SK-N-SH (cell line): ENCODE measurements at regions not wholly inside any gene's neighbourhood (a gene's known extent, or its start where the extent isn't known, plus 50 kb on each side); places are given as distances from the start of the nearest gene placed in this dataset.

Experiments used
- CTCF ChIA-PET: fragments of 300-600, 350-600 bp; formaldehyde crosslinking; extraction: SDS; loops from one replicate; lab custom pipeline; 2021; lab: Yijun Ruan, JAX
- POLR2A ChIA-PET: fragments of 350-600 bp; sonication (Branson Sonifier 250); formaldehyde crosslinking; extraction: SDS; loops from one replicate; lab custom pipeline; 2020; ENCODE audit warnings: antibody characterized with exemption, inconsistent platforms; lab: Yijun Ruan, JAX
- DNase-seq: peaks from one replicate; pipeline ENCODE4 v3.0.0; 2012
- H2AFZ ChIP-seq: fragments of 200-600 bp; sonication (generic); 2 replicates; pipeline ENCODE4 v1.8.1; 2016; ENCODE audit warnings: antibody characterized with exemption, mild to moderate bottlenecking, low read depth
- H3F3A ChIP-seq: fragments of 200-600 bp; sonication (generic); replicated peaks from 2 replicates; pipeline ENCODE3; 2016; ENCODE audit warnings: antibody characterized with exemption, mild to moderate bottlenecking; ENCODE audit not compliant: insufficient read depth
- H3K27ac ChIP-seq, 2 experiments: fragments of 200-500 bp in 1 of 2; fragments of 200-600 bp in 1 of 2; sonication (Bioruptor generic) in 1 of 2; sonication (generic), shearing (Covaris generic) in 1 of 2; 2 replicates each; pipeline versions ENCODE4 v1.5.1 to v1.6.1; 2014 to 2016; ENCODE audit warnings: low read depth in 2 of 2, inconsistent platforms in 1 of 2, low read length in 1 of 2, mild to moderate bottlenecking in 1 of 2, mixed read lengths in 1 of 2
- H3K27me3 ChIP-seq: fragments of 200-600 bp; sonication (generic), shearing (Covaris generic); 2 replicates; pipeline ENCODE4 v1.6.1; 2016; ENCODE audit warnings: mixed run types; ENCODE audit not compliant: insufficient read depth
- H3K36me3 ChIP-seq, 2 experiments: fragments of 200-500 bp in 1 of 2; fragments of 200-600 bp in 1 of 2; sonication (Bioruptor generic) in 1 of 2; sonication (generic) in 1 of 2; replicated peaks in 1 of 2; 2 replicates each; pipeline versions ENCODE3 to v1.5.1; 2014 to 2016; ENCODE audit warnings: low read length in 1 of 2, mild to moderate bottlenecking in 1 of 2; ENCODE audit not compliant: insufficient read depth in 2 of 2, control insufficient read depth in 1 of 2
- H3K4me1 ChIP-seq, 2 experiments: fragments of 200-500 bp in 1 of 2; fragments of 200-600 bp in 1 of 2; sonication (Bioruptor generic) in 1 of 2; sonication (generic), shearing (Covaris generic) in 1 of 2; 2 replicates each; pipeline versions ENCODE4 v1.5.1 to v1.6.1; 2014 to 2016; ENCODE audit warnings: low read depth in 1 of 2, low read length in 1 of 2, mixed run types in 1 of 2; ENCODE audit not compliant: insufficient read depth in 2 of 2, control insufficient read depth in 1 of 2
- H3K4me2 ChIP-seq: fragments of 200-600 bp; sonication (generic), shearing (Covaris generic); 2 replicates; pipeline ENCODE4 v1.6.1; 2017; ENCODE audit warnings: mixed run types
- H3K4me3 ChIP-seq, 2 experiments: fragments of 200-500 bp in 1 of 2; fragments of 200-600 bp in 1 of 2; sonication (Bioruptor generic) in 1 of 2; sonication (generic), shearing (Covaris generic) in 1 of 2; 2 replicates each; pipeline versions ENCODE4 v1.5.1 to v1.8.1; 2014 to 2016; ENCODE audit warnings: low read depth in 2 of 2, inconsistent platforms in 1 of 2, low read length in 1 of 2, mild to moderate bottlenecking in 1 of 2, mixed read lengths in 1 of 2, moderate library complexity in 1 of 2
- H3K79me2 ChIP-seq: fragments of 200-600 bp; sonication (generic); 2 replicates; pipeline ENCODE4 v1.8.1; 2017; ENCODE audit warnings: mild to moderate bottlenecking; ENCODE audit not compliant: insufficient read depth
- H3K9ac ChIP-seq: fragments of 200-600 bp; sonication (generic); 2 replicates; pipeline ENCODE4 v1.6.1; 2017; ENCODE audit warnings: mixed run types
- H3K9me2 ChIP-seq: fragments of 200-600 bp; sonication (generic); 2 replicates; pipeline ENCODE4 v1.6.1; 2017; ENCODE audit warnings: mixed run types
- H3K9me3 ChIP-seq: fragments of 200-600 bp; sonication (generic); 2 replicates; pipeline ENCODE4 v1.6.1; 2017; ENCODE audit warnings: mixed run types, mild to moderate bottlenecking, moderate library complexity
- H4K20me1 ChIP-seq: fragments of 200-600 bp; sonication (generic); 2 replicates; pipeline ENCODE4 v1.6.1; 2017; ENCODE audit warnings: mild to moderate bottlenecking, mixed run types; ENCODE audit not compliant: insufficient read depth
- CHD2 ChIP-seq: fragments of 150-350 bp; IDR thresholded peaks from 2 replicates; pipeline ENCODE4 v1.6.1; 2018; ENCODE audit warnings: low read length; ENCODE audit not compliant: partially characterized antibody
- ELF1 ChIP-seq: IDR thresholded peaks from 2 replicates; pipeline ENCODE4 v1.4.0; 2012
- EP300 ChIP-seq, 2 experiments: IDR thresholded peaks; 2 replicates each; pipeline versions ENCODE4 v1.4.0 to v1.6.1; 2012; ENCODE audit warnings: borderline replicate concordance in 1 of 2, low read depth in 1 of 2, low read length in 1 of 2
- EZH2phosphoT487 ChIP-seq: fragments of 200-600 bp; sonication (generic); IDR thresholded peaks from 2 replicates; pipeline ENCODE4 v1.6.1; 2017; ENCODE audit warnings: low read depth, mixed run types, mild to moderate bottlenecking, antibody characterized with exemption, moderate library complexity, borderline replicate concordance
- FOXJ3 ChIP-seq: sonication (generic); formaldehyde crosslinking; IDR thresholded peaks from 2 replicates; pipeline ENCODE4 v1.5.1; 2020; ENCODE audit warnings: mild to moderate bottlenecking, missing genetic modification reagents
- FOXM1 ChIP-seq: IDR thresholded peaks from 2 replicates; pipeline ENCODE4 v1.4.0; 2012; ENCODE audit warnings: low read depth, mild to moderate bottlenecking
- JUND ChIP-seq: IDR thresholded peaks from 2 replicates; pipeline ENCODE4 v1.4.0; 2012
- MEF2A ChIP-seq: IDR thresholded peaks from 2 replicates; pipeline ENCODE4 v1.4.0; 2012; ENCODE audit warnings: low read depth, borderline replicate concordance
- NFIC ChIP-seq: IDR thresholded peaks from 2 replicates; pipeline ENCODE4 v1.4.0; 2012; ENCODE audit warnings: borderline replicate concordance
- RAD21 ChIP-seq: IDR thresholded peaks from 2 replicates; pipeline ENCODE4 v1.6.1; 2012; ENCODE audit warnings: mild to moderate bottlenecking, low read length
- RCOR1 ChIP-seq: fragments of 150-350 bp; IDR thresholded peaks from 2 replicates; pipeline ENCODE4 v1.6.1; 2017; ENCODE audit warnings: antibody characterized with exemption, low read length
- TAF1 ChIP-seq: IDR thresholded peaks from 2 replicates; pipeline ENCODE4 v1.6.1; 2012; ENCODE audit warnings: low read depth, mild to moderate bottlenecking, low read length, moderate library complexity, borderline replicate concordance
- TCF12 ChIP-seq: IDR thresholded peaks from 2 replicates; pipeline ENCODE4 v1.4.0; 2012
- YY1 ChIP-seq: IDR thresholded peaks from 2 replicates; pipeline ENCODE4 v1.4.0; 2012; ENCODE audit warnings: low read depth, mild to moderate bottlenecking
- WGBS: methylation state at CpG from one replicate; pipeline ENCODE4 v1.1.6; 2017; ENCODE audit warnings: low lambda C conversion rate; 5-methylcytosine and 5-hydroxymethylcytosine counted together
- TF ChIP-seq, protein P1 (sequence below): fragments of 200-600 bp; sonication (generic); IDR thresholded peaks from 2 replicates; pipeline ENCODE4 v1.6.1; 2017; ENCODE audit warnings: antibody characterized with exemption, mild to moderate bottlenecking, moderate library complexity
- TF ChIP-seq, protein P2 (sequence below): IDR thresholded peaks from 2 replicates; pipeline ENCODE4 v1.4.0; 2012; ENCODE audit warnings: low read depth, borderline replicate concordance
- TF ChIP-seq, protein P3 (sequence below): fragments of 150-350 bp; IDR thresholded peaks from 2 replicates; pipeline ENCODE4 v1.6.1; 2017; ENCODE audit warnings: antibody characterized with exemption, low read length, low read depth, borderline replicate concordance
- TF ChIP-seq, protein P4 (sequence below): IDR thresholded peaks from 2 replicates; pipeline ENCODE4; 2012

DNA sequence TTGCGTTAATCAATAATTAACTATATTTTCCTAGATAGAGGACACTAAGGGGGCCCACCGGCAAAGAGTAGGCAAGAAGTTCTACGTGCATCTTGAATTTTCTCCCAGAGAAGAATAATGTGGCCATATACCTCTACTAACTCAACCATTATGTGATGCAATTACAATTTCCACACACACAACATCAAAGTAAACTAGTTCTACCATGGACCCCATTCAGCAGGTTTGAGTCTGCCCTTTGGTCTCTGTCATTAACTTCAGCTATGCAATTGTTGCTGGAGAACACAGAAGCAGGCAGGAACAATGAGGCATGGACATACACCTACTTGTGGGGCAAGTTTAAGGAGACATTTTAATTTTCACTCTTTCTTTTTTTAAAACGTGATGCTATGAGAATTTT lies 705.9 kb downstream of the PDCD6IP start:
- no peak overlapping the region for H2AFZ ChIP-seq
- no peaks in the 10 kb centered on the region; a peak in 1 of 4 replicates for H3K4me1 ChIP-seq
- no peaks in the 10 kb centered on the region for H3K79me2 ChIP-seq
- no peak overlapping the region for H3K4me3 ChIP-seq
- H3F3A ChIP-seq, result no peaks in the 10 kb centered on the region
- POLR2A ChIA-PET, result no interaction called here
- H3K9ac ChIP-seq, result no peak overlapping the region
- no peak overlapping the region for H3K4me2 ChIP-seq
- no peak for DNase-seq
- no peaks in the 10 kb centered on the region for H3K27me3 ChIP-seq
- no peaks in the 10 kb centered on the region for H4K20me1 ChIP-seq
- WGBS, result 26% methylated on average over 4 of the region's 4 CpGs
- H3K36me3 ChIP-seq, result no peaks in the 10 kb centered on the region
- H3K27ac ChIP-seq, result no peak overlapping the region
- TF ChIP-seq EZH2phosphoT487 (no peak), FOXM1 (no peak), RCOR1 (no peak), EP300 (IDR thresholded peaks at IDR 0.05; ENCODE audit: borderline replicate concordance in 1 of 2, low read depth in 1 of 2, low read length in 1 of 2) (no peak), TCF12 (no peak), JUND (no peak), TAF1 (no peak), YY1 (no peak), RAD21 (no peak), MEF2A (no peak), CHD2 (no peak), ELF1 (no peak), FOXJ3 (no peak), NFIC (no peak)
- TF ChIP-seq, protein P1, sequence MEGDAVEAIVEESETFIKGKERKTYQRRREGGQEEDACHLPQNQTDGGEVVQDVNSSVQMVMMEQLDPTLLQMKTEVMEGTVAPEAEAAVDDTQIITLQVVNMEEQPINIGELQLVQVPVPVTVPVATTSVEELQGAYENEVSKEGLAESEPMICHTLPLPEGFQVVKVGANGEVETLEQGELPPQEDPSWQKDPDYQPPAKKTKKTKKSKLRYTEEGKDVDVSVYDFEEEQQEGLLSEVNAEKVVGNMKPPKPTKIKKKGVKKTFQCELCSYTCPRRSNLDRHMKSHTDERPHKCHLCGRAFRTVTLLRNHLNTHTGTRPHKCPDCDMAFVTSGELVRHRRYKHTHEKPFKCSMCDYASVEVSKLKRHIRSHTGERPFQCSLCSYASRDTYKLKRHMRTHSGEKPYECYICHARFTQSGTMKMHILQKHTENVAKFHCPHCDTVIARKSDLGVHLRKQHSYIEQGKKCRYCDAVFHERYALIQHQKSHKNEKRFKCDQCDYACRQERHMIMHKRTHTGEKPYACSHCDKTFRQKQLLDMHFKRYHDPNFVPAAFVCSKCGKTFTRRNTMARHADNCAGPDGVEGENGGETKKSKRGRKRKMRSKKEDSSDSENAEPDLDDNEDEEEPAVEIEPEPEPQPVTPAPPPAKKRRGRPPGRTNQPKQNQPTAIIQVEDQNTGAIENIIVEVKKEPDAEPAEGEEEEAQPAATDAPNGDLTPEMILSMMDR, result no peak
- TF ChIP-seq, protein P2, sequence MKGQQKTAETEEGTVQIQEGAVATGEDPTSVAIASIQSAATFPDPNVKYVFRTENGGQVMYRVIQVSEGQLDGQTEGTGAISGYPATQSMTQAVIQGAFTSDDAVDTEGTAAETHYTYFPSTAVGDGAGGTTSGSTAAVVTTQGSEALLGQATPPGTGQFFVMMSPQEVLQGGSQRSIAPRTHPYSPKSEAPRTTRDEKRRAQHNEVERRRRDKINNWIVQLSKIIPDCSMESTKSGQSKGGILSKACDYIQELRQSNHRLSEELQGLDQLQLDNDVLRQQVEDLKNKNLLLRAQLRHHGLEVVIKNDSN, result no peak
- TF ChIP-seq, protein P3, sequence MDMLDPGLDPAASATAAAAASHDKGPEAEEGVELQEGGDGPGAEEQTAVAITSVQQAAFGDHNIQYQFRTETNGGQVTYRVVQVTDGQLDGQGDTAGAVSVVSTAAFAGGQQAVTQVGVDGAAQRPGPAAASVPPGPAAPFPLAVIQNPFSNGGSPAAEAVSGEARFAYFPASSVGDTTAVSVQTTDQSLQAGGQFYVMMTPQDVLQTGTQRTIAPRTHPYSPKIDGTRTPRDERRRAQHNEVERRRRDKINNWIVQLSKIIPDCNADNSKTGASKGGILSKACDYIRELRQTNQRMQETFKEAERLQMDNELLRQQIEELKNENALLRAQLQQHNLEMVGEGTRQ, result no peak
- TF ChIP-seq, protein P4, sequence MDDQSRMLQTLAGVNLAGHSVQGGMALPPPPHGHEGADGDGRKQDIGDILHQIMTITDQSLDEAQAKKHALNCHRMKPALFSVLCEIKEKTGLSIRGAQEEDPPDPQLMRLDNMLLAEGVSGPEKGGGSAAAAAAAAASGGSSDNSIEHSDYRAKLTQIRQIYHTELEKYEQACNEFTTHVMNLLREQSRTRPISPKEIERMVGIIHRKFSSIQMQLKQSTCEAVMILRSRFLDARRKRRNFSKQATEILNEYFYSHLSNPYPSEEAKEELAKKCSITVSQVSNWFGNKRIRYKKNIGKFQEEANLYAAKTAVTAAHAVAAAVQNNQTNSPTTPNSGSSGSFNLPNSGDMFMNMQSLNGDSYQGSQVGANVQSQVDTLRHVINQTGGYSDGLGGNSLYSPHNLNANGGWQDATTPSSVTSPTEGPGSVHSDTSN, result no peak
- TF ChIP-seq, all 33 proteins: peak for 0
- no peaks in the 10 kb centered on the region for H3K9me3 ChIP-seq
- CTCF ChIA-PET, result no interaction called here
- H3K9me2 ChIP-seq, result no peaks in the 10 kb centered on the region
